HEK293 (cell line): ENCODE measurements at regions not wholly inside any gene's neighbourhood (a gene's known extent, or its start where the extent isn't known, plus 50 kb on each side); places are given as distances from the start of the nearest gene placed in this dataset.
A peak's percentile ranks its signal among the peaks of the same experiment; 100 is the strongest.

Experiments
- CTCF ChIP-seq: fragments of 450-650 bp; formaldehyde crosslinking; IDR thresholded peaks from 2 replicates; pipeline ENCODE4 v1.5.1; 2016; ENCODE audit warnings: missing biosample characterization, missing genetic modification characterization
- HOXC10 ChIP-seq: sonication (generic); formaldehyde crosslinking; IDR thresholded peaks from 2 replicates; pipeline ENCODE4 v1.8.1; 2023; ENCODE audit warnings: mild to moderate bottlenecking, missing genetic modification reagents
- KLF9 ChIP-seq: fragments of 450-650 bp; formaldehyde crosslinking; IDR thresholded peaks from 2 replicates; pipeline ENCODE4 v1.5.1; 2016; ENCODE audit warnings: missing biosample characterization, missing genetic modification characterization, low read depth
- PATZ1 ChIP-seq: fragments of 450-650 bp; formaldehyde crosslinking; IDR thresholded peaks from 2 replicates; pipeline ENCODE4 v1.5.1; 2016; ENCODE audit warnings: missing biosample characterization, missing genetic modification characterization
- PBX3 ChIP-seq: sonication (generic); formaldehyde crosslinking; IDR thresholded peaks from 2 replicates; pipeline ENCODE4 v1.8.1; 2022; ENCODE audit warnings: mild to moderate bottlenecking, moderate library complexity, missing genetic modification reagents
- SP3 ChIP-seq: fragments of 450-650 bp; formaldehyde crosslinking; IDR thresholded peaks from 2 replicates; pipeline ENCODE4 v1.5.1; 2016; ENCODE audit warnings: missing biosample characterization, missing genetic modification characterization
- ZBTB1 ChIP-seq: fragments of 450-650 bp; formaldehyde crosslinking; IDR thresholded peaks from 2 replicates; pipeline ENCODE4 v1.5.1; 2016; ENCODE audit warnings: missing biosample characterization, missing genetic modification characterization
- ZBTB17 ChIP-seq: fragments of 450-650 bp; formaldehyde crosslinking; IDR thresholded peaks from 2 replicates; pipeline ENCODE4 v1.5.1; 2016; ENCODE audit warnings: missing biosample characterization, missing genetic modification characterization
- ZFP37 ChIP-seq: fragments of 450-650 bp; formaldehyde crosslinking; IDR thresholded peaks from 2 replicates; pipeline ENCODE4 v1.5.1; 2016; ENCODE audit warnings: missing biosample characterization, missing genetic modification characterization
- ZNF148 ChIP-seq: fragments of 450-650 bp; formaldehyde crosslinking; IDR thresholded peaks from 2 replicates; pipeline ENCODE4 v1.5.0; 2017; ENCODE audit warnings: missing biosample characterization, missing genetic modification characterization, borderline replicate concordance
- ZNF184 ChIP-seq: fragments of 450-650 bp; IDR thresholded peaks from 2 replicates; pipeline ENCODE4 v1.5.1; 2018; ENCODE audit warnings: missing biosample characterization, mild to moderate bottlenecking, missing genetic modification characterization
- ZNF202 ChIP-seq: fragments of 450-650 bp; formaldehyde crosslinking; IDR thresholded peaks from 2 replicates; pipeline ENCODE4 v1.5.1; 2016; ENCODE audit warnings: missing biosample characterization, missing genetic modification characterization, borderline replicate concordance
- ZNF214 ChIP-seq: fragments of 450-650 bp; formaldehyde crosslinking; IDR thresholded peaks from 2 replicates; pipeline ENCODE4 v1.5.1; 2017; ENCODE audit warnings: missing biosample characterization, mild to moderate bottlenecking, missing genetic modification characterization, borderline replicate concordance
- ZNF311 ChIP-seq: fragments of 450-650 bp; formaldehyde crosslinking; IDR thresholded peaks from 2 replicates; pipeline ENCODE4 v1.5.1; 2017; ENCODE audit warnings: missing biosample characterization, missing genetic modification characterization, borderline replicate concordance
- ZNF404 ChIP-seq: fragments of 450-650 bp; formaldehyde crosslinking; IDR thresholded peaks from 2 replicates; pipeline ENCODE4 v1.5.1; 2017; ENCODE audit warnings: missing biosample characterization, missing genetic modification characterization
- ZNF48 ChIP-seq: fragments of 450-650 bp; formaldehyde crosslinking; IDR thresholded peaks from 2 replicates; pipeline ENCODE4 v1.5.1; 2016; ENCODE audit warnings: missing biosample characterization, missing genetic modification characterization
- ZNF571 ChIP-seq: fragments of 450-650 bp; formaldehyde crosslinking; IDR thresholded peaks from 2 replicates; pipeline ENCODE4 v1.5.0; 2017; ENCODE audit warnings: missing biosample characterization, missing genetic modification characterization
- ZNF623 ChIP-seq: fragments of 450-650 bp; formaldehyde crosslinking; IDR thresholded peaks from 2 replicates; pipeline ENCODE4 v1.5.1; 2016; ENCODE audit warnings: missing biosample characterization, missing genetic modification characterization
- ZNF776 ChIP-seq: fragments of 450-650 bp; formaldehyde crosslinking; IDR thresholded peaks from 2 replicates; pipeline ENCODE4 v1.5.0; 2017; ENCODE audit warnings: missing biosample characterization, missing genetic modification characterization, borderline replicate concordance
- ZXDB ChIP-seq: fragments of 450-650 bp; formaldehyde crosslinking; IDR thresholded peaks from 2 replicates; pipeline ENCODE4 v1.5.1; 2016; ENCODE audit warnings: missing biosample characterization, missing genetic modification characterization
- TF ChIP-seq, protein P1 (sequence below): fragments of 450-650 bp; formaldehyde crosslinking; IDR thresholded peaks from 2 replicates; pipeline ENCODE4 v1.5.1; 2017; ENCODE audit warnings: missing biosample characterization, missing genetic modification characterization
- TF ChIP-seq, protein P2 (sequence below): fragments of 450-650 bp; formaldehyde crosslinking; IDR thresholded peaks from 2 replicates; pipeline ENCODE4 v1.5.1; 2016; ENCODE audit warnings: missing biosample characterization, missing genetic modification characterization, borderline replicate concordance
- TF ChIP-seq, protein P3 (sequence below): fragments of 450-650 bp; formaldehyde crosslinking; IDR thresholded peaks from 2 replicates; pipeline ENCODE4 v1.5.1; 2016; ENCODE audit warnings: missing biosample characterization, missing genetic modification characterization
- TF ChIP-seq, protein P4 (sequence below): fragments of 450-650 bp; formaldehyde crosslinking; IDR thresholded peaks from 2 replicates; pipeline ENCODE4 v1.5.1; 2016; ENCODE audit warnings: missing biosample characterization, missing genetic modification characterization

GRCh38 chr3:157913741-157914150 is 192.5 kb downstream of the SHOX2 start (continued):
- TF ChIP-seq, protein P1, sequence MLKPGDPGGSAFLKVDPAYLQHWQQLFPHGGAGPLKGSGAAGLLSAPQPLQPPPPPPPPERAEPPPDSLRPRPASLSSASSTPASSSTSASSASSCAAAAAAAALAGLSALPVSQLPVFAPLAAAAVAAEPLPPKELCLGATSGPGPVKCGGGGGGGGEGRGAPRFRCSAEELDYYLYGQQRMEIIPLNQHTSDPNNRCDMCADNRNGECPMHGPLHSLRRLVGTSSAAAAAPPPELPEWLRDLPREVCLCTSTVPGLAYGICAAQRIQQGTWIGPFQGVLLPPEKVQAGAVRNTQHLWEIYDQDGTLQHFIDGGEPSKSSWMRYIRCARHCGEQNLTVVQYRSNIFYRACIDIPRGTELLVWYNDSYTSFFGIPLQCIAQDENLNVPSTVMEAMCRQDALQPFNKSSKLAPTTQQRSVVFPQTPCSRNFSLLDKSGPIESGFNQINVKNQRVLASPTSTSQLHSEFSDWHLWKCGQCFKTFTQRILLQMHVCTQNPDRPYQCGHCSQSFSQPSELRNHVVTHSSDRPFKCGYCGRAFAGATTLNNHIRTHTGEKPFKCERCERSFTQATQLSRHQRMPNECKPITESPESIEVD, result peak; percentile 99
- TF ChIP-seq ZNF48 (tag by site-specific recombination) (no peak), ZNF311 (no peak), ZNF184 (tag by site-specific recombination) (peak; percentile 80), ZBTB17 (tag by site-specific recombination) (peak; percentile 56), ZNF148 (no peak), KLF9 (no peak), ZBTB1 (tag by site-specific recombination) (no peak), CTCF (tag by site-specific recombination) (no peak), ZFP37 (tag by site-specific recombination) (no peak), ZNF623 (tag by site-specific recombination) (no peak), PBX3 (CRISPR knock-in tag) (no peak), ZXDB (tag by site-specific recombination) (peak; percentile 79), ZNF202 (tag by site-specific recombination) (no peak), ZNF404 (tag by site-specific recombination) (no peak), HOXC10 (CRISPR knock-in tag) (no peak), PATZ1 (tag by site-specific recombination) (peak; percentile 51; the same call in 1 of the 2 replicates), ZNF214 (no peak), ZNF776 (no peak), SP3 (tag by site-specific recombination) (no peak), ZNF571 (tag by site-specific recombination) (no peak)
- TF ChIP-seq, protein P2, sequence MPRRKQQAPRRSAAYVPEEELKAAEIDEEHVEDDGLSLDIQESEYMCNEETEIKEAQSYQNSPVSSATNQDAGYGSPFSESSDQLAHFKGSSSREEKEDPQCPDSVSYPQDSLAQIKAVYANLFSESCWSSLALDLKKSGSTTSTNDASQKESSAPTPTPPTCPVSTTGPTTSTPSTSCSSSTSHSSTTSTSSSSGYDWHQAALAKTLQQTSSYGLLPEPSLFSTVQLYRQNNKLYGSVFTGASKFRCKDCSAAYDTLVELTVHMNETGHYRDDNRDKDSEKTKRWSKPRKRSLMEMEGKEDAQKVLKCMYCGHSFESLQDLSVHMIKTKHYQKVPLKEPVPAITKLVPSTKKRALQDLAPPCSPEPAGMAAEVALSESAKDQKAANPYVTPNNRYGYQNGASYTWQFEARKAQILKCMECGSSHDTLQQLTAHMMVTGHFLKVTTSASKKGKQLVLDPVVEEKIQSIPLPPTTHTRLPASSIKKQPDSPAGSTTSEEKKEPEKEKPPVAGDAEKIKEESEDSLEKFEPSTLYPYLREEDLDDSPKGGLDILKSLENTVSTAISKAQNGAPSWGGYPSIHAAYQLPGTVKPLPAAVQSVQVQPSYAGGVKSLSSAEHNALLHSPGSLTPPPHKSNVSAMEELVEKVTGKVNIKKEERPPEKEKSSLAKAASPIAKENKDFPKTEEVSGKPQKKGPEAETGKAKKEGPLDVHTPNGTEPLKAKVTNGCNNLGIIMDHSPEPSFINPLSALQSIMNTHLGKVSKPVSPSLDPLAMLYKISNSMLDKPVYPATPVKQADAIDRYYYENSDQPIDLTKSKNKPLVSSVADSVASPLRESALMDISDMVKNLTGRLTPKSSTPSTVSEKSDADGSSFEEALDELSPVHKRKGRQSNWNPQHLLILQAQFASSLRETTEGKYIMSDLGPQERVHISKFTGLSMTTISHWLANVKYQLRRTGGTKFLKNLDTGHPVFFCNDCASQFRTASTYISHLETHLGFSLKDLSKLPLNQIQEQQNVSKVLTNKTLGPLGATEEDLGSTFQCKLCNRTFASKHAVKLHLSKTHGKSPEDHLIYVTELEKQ (tag by site-specific recombination), result peak; percentile 93
- TF ChIP-seq, protein P3, sequence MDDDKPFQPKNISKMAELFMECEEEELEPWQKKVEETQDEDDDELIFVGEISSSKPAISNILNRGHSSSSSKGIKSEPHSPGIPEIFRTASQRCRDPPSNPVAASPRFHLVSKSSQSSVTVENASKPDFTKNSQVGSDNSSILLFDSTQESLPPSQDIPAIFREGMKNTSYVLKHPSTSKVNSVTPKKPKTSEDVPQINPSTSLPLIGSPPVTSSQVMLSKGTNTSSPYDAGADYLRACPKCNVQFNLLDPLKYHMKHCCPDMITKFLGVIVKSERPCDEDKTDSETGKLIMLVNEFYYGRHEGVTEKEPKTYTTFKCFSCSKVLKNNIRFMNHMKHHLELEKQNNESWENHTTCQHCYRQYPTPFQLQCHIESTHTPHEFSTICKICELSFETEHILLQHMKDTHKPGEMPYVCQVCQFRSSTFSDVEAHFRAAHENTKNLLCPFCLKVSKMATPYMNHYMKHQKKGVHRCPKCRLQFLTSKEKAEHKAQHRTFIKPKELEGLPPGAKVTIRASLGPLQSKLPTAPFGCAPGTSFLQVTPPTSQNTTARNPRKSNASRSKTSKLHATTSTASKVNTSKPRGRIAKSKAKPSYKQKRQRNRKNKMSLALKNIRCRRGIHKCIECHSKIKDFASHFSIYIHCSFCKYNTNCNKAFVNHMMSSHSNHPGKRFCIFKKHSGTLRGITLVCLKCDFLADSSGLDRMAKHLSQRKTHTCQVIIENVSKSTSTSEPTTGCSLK (tag by site-specific recombination), result no peak
- TF ChIP-seq, protein P4, sequence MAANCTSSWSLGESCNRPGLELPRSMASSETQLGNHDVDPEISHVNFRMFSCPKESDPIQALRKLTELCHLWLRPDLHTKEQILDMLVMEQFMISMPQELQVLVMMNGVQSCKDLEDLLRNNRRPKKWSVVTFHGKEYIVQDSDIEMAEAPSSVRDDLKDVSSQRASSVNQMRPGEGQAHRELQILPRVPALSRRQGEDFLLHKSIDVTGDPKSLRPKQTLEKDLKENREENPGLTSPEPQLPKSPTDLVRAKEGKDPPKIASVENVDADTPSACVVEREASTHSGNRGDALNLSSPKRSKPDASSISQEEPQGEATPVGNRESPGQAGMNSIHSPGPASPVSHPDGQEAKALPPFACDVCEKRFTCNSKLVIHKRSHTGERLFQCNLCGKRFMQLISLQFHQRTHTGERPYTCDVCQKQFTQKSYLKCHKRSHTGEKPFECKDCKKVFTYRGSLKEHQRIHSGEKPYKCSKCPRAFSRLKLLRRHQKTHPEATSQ (tag by site-specific recombination), result no peak
